LNCAP (cell line): ENCODE measurements at regions not wholly inside any gene's neighbourhood (a gene's known extent, or its start where the extent isn't known, plus 50 kb on each side); places are given as distances from the start of the nearest gene placed in this dataset.

Source experiments
- TF ChIP-seq, protein P1 (sequence below): fragments of 450-650 bp; IDR thresholded peaks from 2 replicates; pipeline ENCODE4 v1.5.1; 2017; ENCODE audit warnings: mild to moderate bottlenecking

DNA sequence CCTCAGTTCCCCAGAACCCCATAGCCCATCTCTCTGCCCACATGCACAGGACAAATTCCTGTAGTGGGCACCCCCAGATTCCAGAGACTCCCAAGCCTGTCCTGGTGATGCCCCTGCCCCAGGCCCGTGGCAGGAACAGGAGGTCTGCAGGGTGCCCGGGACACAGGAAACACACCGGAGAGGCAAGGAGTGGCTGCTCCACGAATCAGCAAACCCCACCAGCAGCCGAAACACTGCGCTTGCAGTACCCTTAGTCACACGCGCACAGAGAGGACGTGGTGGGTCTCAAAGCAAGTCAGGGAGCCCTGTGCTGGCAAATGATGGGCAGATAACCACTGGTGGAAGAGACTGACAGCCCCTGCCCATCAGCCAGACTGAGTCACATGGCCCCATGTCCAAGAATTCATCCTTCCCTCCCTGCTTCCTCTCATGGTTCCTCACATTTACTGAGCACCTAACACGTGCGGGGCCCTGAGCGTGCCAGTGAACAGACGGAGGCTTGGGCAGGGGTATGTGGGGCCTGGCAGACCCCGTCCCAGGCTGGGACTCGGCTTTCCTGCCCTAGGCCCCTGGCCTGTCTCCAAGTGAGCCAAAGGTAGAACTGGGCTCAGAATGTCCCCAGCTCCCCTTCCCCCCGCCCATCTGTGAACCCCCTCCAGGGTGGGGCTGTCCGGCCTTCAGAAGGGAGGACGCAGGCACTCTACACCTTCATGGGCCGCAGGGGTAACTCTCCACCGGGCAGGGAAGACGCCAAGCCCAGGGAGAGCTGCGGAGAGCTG is 130.4 kb upstream of the IQSEC1 start:
- TF ChIP-seq, protein P1, sequence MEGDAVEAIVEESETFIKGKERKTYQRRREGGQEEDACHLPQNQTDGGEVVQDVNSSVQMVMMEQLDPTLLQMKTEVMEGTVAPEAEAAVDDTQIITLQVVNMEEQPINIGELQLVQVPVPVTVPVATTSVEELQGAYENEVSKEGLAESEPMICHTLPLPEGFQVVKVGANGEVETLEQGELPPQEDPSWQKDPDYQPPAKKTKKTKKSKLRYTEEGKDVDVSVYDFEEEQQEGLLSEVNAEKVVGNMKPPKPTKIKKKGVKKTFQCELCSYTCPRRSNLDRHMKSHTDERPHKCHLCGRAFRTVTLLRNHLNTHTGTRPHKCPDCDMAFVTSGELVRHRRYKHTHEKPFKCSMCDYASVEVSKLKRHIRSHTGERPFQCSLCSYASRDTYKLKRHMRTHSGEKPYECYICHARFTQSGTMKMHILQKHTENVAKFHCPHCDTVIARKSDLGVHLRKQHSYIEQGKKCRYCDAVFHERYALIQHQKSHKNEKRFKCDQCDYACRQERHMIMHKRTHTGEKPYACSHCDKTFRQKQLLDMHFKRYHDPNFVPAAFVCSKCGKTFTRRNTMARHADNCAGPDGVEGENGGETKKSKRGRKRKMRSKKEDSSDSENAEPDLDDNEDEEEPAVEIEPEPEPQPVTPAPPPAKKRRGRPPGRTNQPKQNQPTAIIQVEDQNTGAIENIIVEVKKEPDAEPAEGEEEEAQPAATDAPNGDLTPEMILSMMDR: no peak

DNA sequence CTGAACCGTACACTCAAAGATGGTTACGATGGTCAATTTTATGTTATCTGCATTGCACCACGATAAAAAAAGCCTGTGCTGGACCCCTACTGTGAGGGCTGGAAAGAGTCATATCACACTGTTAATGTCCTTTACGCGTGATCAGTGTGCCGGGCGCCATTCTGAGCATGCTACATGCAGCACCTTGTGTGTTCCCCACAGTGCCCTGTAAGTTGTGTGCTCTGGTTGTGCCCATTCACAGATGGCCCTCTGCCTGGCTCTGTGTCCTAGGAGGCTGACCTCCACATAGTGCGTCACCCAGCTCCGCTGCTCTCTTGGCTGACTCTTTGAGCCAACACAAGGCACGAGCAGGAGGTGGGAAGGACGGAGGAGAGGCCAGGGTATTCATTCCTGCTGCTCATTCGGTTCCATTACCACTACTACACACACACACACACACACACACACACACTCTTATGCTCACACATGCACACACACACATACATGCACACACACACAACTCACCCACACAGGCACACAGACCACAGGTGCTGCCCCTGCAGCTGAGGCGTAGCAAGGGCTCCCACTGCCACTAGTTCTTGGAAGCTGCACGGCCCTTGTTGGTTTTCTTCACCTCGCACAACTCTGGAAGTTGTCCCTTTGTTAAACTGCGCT is 129.6 kb upstream of the IQSEC1 start:
- TF ChIP-seq, protein P1: no peak

- TF ChIP-seq, protein P1: no peak
Observed at GRCh38 chr3:13201851-13202250, 128.6 kb upstream of the IQSEC1 start.

- TF ChIP-seq, protein P1: no peak
Observed at GRCh38 chr3:13200946-13201345, 127.7 kb upstream of the IQSEC1 start.

- TF ChIP-seq, protein P1: no peak
Observed at GRCh38 chr3:13200465-13200864, 127.2 kb upstream of the IQSEC1 start.

DNA sequence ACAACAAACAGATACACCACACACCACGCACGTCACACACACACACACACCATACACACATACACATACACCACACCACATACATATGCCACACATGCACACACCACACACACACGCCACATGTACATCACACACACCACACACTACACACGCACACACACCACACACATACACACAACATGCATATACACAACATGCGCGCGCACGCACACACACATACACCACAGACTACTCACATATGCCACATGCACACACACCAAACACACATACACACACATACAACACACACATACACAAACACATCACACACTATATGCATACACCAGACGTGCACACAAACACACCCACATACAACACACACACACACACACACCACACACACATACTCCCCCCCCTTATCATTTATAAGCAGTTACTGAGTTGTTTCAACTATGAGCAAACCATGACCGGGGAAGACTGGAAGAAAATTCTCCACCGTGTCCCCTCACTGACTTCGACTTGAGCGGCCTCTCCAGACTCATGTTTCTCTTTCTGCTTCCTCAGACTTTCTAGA is 126.7 kb upstream of the IQSEC1 start:
- TF ChIP-seq, protein P1: no peak

DNA sequence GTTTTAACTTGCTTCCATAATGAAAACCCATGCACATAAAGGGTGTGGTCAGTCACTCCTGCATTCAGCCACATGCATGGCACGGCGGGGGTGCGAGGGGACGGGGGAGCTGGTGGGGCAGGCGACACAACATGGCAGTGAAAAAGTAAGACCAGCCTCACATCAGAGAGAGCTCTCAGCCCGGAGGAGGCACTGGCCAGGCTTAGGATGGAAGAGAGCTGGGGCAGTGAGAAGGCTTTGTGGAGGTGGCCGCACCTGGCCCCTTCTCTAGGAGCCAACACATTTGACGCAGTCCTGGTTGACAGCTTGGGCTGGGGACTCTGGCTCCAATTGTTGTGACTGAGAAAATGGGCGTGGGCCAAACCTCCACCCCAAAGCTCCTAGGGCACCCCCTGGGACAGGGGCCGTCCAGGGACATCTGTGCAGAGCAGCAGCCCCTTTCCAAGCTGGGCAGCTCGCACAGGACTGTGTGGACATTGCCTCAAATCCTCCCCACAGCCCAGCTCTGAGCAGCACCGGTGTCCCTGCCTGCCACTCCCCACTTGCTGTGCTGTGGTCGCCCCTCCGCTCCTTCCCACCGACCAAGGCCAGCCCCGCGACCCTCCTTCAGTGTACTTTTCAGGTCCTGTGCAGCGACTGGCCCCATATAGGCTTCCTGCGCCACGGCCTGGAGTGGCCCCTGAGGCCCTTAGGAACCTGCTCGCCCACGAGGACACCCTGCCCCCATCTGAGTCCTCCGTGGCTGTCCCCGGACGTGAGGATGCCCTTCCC is 126.0 kb upstream of the IQSEC1 start:
- TF ChIP-seq, protein P1: no peak
